H1 (cell line): ENCODE measurements at regions not wholly inside any gene's neighbourhood (a gene's known extent, or its start where the extent isn't known, plus 50 kb on each side); places are given as distances from the start of the nearest gene placed in this dataset.

ENCODE experiments used
- BACH1 ChIP-seq: IDR thresholded peaks from 2 replicates; pipeline ENCODE4 v1.6.1; 2012; ENCODE audit warnings: low read length, improper control_type of control experiment
- CBX5 ChIP-seq: fragments of 300-800, 300-1000 bp; sonication (generic); IDR thresholded peaks from 2 replicates; pipeline ENCODE4 v1.7.1; 2016; ENCODE audit warnings: antibody characterized with exemption, low read length, low read depth
- CHD2 ChIP-seq: IDR thresholded peaks from 2 replicates; pipeline ENCODE4 v1.6.1; 2012; ENCODE audit warnings: low read length, improper control_type of control experiment
- GTF2F1 ChIP-seq: IDR thresholded peaks from 2 replicates; pipeline ENCODE4 v1.6.1; 2012; ENCODE audit warnings: low read depth, low read length, improper control_type of control experiment, borderline replicate concordance
- RBBP5 ChIP-seq: IDR thresholded peaks from 2 replicates; pipeline ENCODE4 v1.7.1; 2012; ENCODE audit warnings: low read depth, mild to moderate bottlenecking, inconsistent platforms, low read length, moderate library complexity, borderline replicate concordance
- RFX5 ChIP-seq: IDR thresholded peaks from 2 replicates; pipeline ENCODE4 v1.6.1; 2011; ENCODE audit warnings: low read depth, low read length, improper control_type of control experiment, borderline replicate concordance
- SAP30 ChIP-seq: fragments of 300-600 bp; sonication (generic); IDR thresholded peaks from 2 replicates; pipeline ENCODE4 v1.7.1; 2012; ENCODE audit warnings: low read length, moderate library complexity, mild to moderate bottlenecking, inconsistent platforms; ENCODE audit not compliant: insufficient read depth, insufficient replicate concordance
- SP4 ChIP-seq: IDR thresholded peaks from 2 replicates; pipeline ENCODE4 v1.6.1; 2012; ENCODE audit warnings: low read length, inconsistent platforms
- TEAD4 ChIP-seq: IDR thresholded peaks from 2 replicates; pipeline ENCODE4 v1.6.1; 2012; ENCODE audit warnings: low read depth, low read length, inconsistent platforms, mixed read lengths

GRCh38 chr10:10138685-10139084 is 879.0 kb upstream of the CELF2 start (continued):
- TF ChIP-seq SAP30 (no peak), RBBP5 (no peak), CBX5 (no peak), TEAD4 (no peak), BACH1 (no peak), RFX5 (no peak), CHD2 (no peak), SP4 (no peak), GTF2F1 (no peak)
